Neural progenitor cell (in vitro differentiated cells): ENCODE measurements at regions not wholly inside any gene's neighbourhood (a gene's known extent, or its start where the extent isn't known, plus 50 kb on each side); places are given as distances from the start of the nearest gene placed in this dataset.
"Not testable (repeated sequence)": the region's sequence is repeated elsewhere in the genome, so short reads cannot be mapped to it uniquely, and the experiment has no call there.

Experiments
- CTCF ChIP-seq: fragments of 200-600 bp; sonication (generic); IDR thresholded peaks from 2 replicates; pipeline ENCODE4 v1.5.1; 2017; ENCODE audit warnings: antibody characterized with exemption, mild to moderate bottlenecking
- EZH2 ChIP-seq: fragments of 200-600 bp; sonication (generic); IDR thresholded peaks from 2 replicates; pipeline ENCODE4 v1.6.1; 2017; ENCODE audit warnings: antibody characterized with exemption, mild to moderate bottlenecking, moderate library complexity

- not testable (repeated sequence) for TF ChIP-seq CTCF, EZH2
These were observed 1211.0 kb downstream of the FSCB start for GRCh38 chr14:43296061-43296460.
